ENCODE measurements at regions not wholly inside any gene's neighbourhood (a gene's known extent, or its start where the extent isn't known, plus 50 kb on each side); places are given as distances from the start of the nearest gene placed in this dataset.

DNA sequence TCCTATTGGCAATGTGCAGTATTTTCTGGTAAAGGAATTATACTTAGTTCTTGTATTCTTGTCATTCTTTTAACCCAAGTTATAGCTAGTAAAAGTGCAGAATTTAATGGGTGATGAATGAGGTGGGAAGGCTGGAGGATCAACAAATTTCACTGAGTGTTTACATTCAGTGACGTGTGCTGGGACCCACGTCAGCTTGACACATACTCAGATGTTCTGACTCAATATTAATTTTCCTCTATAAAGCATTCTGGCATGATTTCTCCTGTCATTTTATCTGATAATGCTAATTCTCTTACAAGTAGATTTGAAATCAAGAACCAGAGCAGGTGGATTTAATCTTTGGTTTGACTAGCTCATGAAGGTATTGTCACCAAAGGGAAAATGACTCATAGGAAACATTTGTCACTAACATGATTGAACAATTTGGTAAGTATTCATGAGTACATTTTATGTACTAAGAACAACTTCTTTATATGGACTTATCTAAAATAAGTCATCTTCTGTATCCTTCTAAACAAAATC is 71.0 kb upstream of the SYNPR start:
- Histone ChIP-seq H2AK5ac (ENCODE audit: low read depth, low read length) (no peak overlapping the region), H4K20me1 (replicated peaks in 1 of 2; ENCODE audit: control insufficient read depth in 1 of 2, insufficient read depth in 2 of 2, low read length in 2 of 2) (no peaks in the 10 kb centered on the region), H3K79me2 (ENCODE audit: control insufficient read depth in 1 of 2, insufficient read depth in 2 of 2, low read length in 2 of 2) (no peaks in the 10 kb centered on the region), H3K9ac (replicated peaks in 1 of 4; ENCODE audit: extremely low read depth in 1 of 4, low read depth in 3 of 4, low read length in 3 of 4) (no peak overlapping the region), H3K4me3 (ENCODE audit: extremely low read depth in 1 of 4, insufficient read depth in 2 of 4, low read depth in 3 of 4, low read length in 4 of 4) (no peak overlapping the region), H3K14ac (ENCODE audit: insufficient read length) (no peak overlapping the region), H2BK120ac (replicated peaks; ENCODE audit: low read depth, low read length) (no peak overlapping the region), H3K36me3 (ENCODE audit: control insufficient read depth in 2 of 4, insufficient read depth in 4 of 4, low read length in 3 of 4) (no peaks in the 10 kb centered on the region), H2BK5ac (ENCODE audit: low read depth, low read length) (no peak overlapping the region), H3K27ac (ENCODE audit: low read depth, low read length) (no peak overlapping the region), H4K91ac (replicated peaks; ENCODE audit: insufficient read length, low read length) (no peak overlapping the region), H3K4ac (replicated peaks; ENCODE audit: insufficient read length, low read depth, low read length) (no peak overlapping the region), H3K4me2 (ENCODE audit: insufficient read depth in 1 of 2, low read depth in 2 of 2, low read length in 2 of 2) (no peak overlapping the region), H3K27me3 (replicated peaks in 1 of 4; ENCODE audit: control insufficient read depth in 3 of 4, extremely low read depth in 1 of 4, insufficient read depth in 3 of 4, low read length in 3 of 4) (no peaks in the 10 kb centered on the region), H3K56ac (replicated peaks; ENCODE audit: insufficient read length, low read depth, low read length) (no peak overlapping the region), H4K5ac (ENCODE audit: insufficient read length, low read depth, low read length) (no peak overlapping the region), H2BK12ac (ENCODE audit: low read depth, low read length) (no peak overlapping the region), H3K23me2 (ENCODE audit: low read depth, low read length) (no peaks in the 10 kb centered on the region), H3K18ac (ENCODE audit: extremely low read depth, low read length) (no peak overlapping the region), H2BK15ac (ENCODE audit: low read length) (no peak overlapping the region), H4K8ac (ENCODE audit: extremely low read depth, insufficient read depth, low read length) (no peak overlapping the region), H3K9me3 (ENCODE audit: insufficient read depth in 2 of 2, low read depth in 1 of 2, low read length in 1 of 2) (no peaks in the 10 kb centered on the region), H2BK20ac (ENCODE audit: low read length) (no peak overlapping the region), H3K79me1 (ENCODE audit: low read depth, low read length) (no peaks in the 10 kb centered on the region), H3K23ac (ENCODE audit: insufficient read length) (no peak overlapping the region), H3K4me1 (replicated peaks in 1 of 4; ENCODE audit: control insufficient read depth in 3 of 4, insufficient read depth in 4 of 4, low read length in 3 of 4) (peaks cover 0 to 8% (median 0%) of the 10 kb centered on the region in 4 experiments; a peak in 2 of 7 replicates), H2AFZ (ENCODE audit: low read length) (no peak overlapping the region)
- no peak for FAIRE-seq
- WGBS, 2 experiments (ENCODE audit: extremely low coverage in 1 of 2, insufficient coverage in 1 of 2, insufficient read length in 1 of 2, insufficient replicate concordance in 2 of 2, low coverage in 1 of 2, low lambda C conversion rate in 2 of 2, missing lambda C conversion rate in 1 of 2), result 93% methylated on average over 2 of the region's 2 CpGs; no CpG with 5 or more reads in 1 of the 2 experiments
- ChIA-PET POLR2A (ENCODE audit: partially characterized antibody) (interaction anchor here (0.9 kb wide), 1 partner anchor 20 kb away, joined by 3 read pairs; no protein-coding TSS in a partner anchor), CTCF (ENCODE audit: partially characterized antibody) (interaction anchor here (0.6 to 1.5 kb wide), 3 partner anchors 20 to 541 kb away, joined by 4 to 6 read pairs (median 4); no protein-coding TSS in a partner anchor)
- DNase-seq (ENCODE audit: low read depth in 1 of 2, low spot score in 2 of 2), result no peak
- TF ChIP-seq EGR1 (IDR thresholded peaks at IDR 0.05; ENCODE audit: borderline replicate concordance, low read depth, low read length), result no peak
- TF ChIP-seq EZH2 (IDR thresholded peaks at IDR 0.05; ENCODE audit: low read depth, low read length, severe bottlenecking), result no peak
- no peak for TF ChIP-seq SRF (IDR thresholded peaks at IDR 0.05; ENCODE audit: low read depth, low read length)
- TF ChIP-seq SP4 (IDR thresholded peaks at IDR 0.05; ENCODE audit: low read length), result no peak
- no peak for TF ChIP-seq SP2 (IDR thresholded peaks at IDR 0.05; ENCODE audit: low read length)
- no peak for TF ChIP-seq RFX5 (IDR thresholded peaks at IDR 0.05; ENCODE audit: borderline replicate concordance, low read depth, low read length)
- no peak for TF ChIP-seq POLR2A (IDR thresholded peaks at IDR 0.05; ENCODE audit: control extremely low read depth in 1 of 2, low read depth in 2 of 2, low read length in 2 of 2)
- TF ChIP-seq, protein P1, sequence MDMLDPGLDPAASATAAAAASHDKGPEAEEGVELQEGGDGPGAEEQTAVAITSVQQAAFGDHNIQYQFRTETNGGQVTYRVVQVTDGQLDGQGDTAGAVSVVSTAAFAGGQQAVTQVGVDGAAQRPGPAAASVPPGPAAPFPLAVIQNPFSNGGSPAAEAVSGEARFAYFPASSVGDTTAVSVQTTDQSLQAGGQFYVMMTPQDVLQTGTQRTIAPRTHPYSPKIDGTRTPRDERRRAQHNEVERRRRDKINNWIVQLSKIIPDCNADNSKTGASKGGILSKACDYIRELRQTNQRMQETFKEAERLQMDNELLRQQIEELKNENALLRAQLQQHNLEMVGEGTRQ (IDR thresholded peaks at IDR 0.05; ENCODE audit: low read length), result no peak
- TF ChIP-seq SP1 (IDR thresholded peaks at IDR 0.05; ENCODE audit: low read depth, low read length), result no peak
- TF ChIP-seq ASH2L (IDR thresholded peaks at IDR 0.05; ENCODE audit: low read length), result no peak
- TF ChIP-seq HDAC2 (IDR thresholded peaks at IDR 0.05; ENCODE audit: borderline replicate concordance in 1 of 2, low read depth in 2 of 2, low read length in 2 of 2), result no peak
- no peak for TF ChIP-seq JUN (IDR thresholded peaks at IDR 0.05; ENCODE audit: low read depth, low read length)
- no peak for TF ChIP-seq SIX5 (IDR thresholded peaks at IDR 0.05; ENCODE audit: low read depth, low read length)
- TF ChIP-seq EP300 (IDR thresholded peaks at IDR 0.05; ENCODE audit: borderline replicate concordance in 1 of 2, low read depth in 2 of 2, low read length in 2 of 2), result no peak
